Activated T-cell treated with anti-CD3 and anti-CD28 coated beads for 48 hours (primary cell): ENCODE measurements at regions not wholly inside any gene's neighbourhood (a gene's known extent, or its start where the extent isn't known, plus 50 kb on each side); places are given as distances from the start of the nearest gene placed in this dataset.
"Not testable (repeated sequence)": the region's sequence is repeated elsewhere in the genome, so short reads cannot be mapped to it uniquely, and the experiment has no call there.

Experiments used
- DNase-seq: peaks from one replicate; pipeline ENCODE4 v3.0.0-alpha.2; 2020; ENCODE audit warnings: low read depth

GRCh38 chr2:220347626-220348025 lies 720.2 kb downstream of the SLC4A3 start:
- DNase-seq, result no peak

GRCh38 chr2:220348206-220348605 lies 720.8 kb downstream of the SLC4A3 start:
- DNase-seq, result no peak

DNA sequence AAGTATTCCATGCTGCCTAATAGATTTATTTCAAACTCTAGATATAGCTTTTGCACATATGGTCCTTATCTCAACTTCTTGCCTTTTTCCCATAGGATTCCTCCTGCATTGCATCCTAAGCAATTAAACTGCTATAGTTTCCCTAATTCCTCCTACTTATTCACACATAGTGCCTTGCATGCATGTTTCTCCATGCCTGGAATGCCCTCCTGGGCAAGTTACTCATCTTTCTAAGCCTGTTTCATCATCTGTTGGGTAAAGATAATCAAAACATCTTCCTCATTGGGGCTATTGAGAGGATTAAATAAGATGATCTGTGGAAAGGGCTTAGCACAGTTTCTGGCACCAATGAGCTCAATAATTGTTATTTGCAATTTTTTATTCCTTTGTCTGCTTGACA lies 726.5 kb downstream of the SLC4A3 start:
- no peak for DNase-seq

DNA sequence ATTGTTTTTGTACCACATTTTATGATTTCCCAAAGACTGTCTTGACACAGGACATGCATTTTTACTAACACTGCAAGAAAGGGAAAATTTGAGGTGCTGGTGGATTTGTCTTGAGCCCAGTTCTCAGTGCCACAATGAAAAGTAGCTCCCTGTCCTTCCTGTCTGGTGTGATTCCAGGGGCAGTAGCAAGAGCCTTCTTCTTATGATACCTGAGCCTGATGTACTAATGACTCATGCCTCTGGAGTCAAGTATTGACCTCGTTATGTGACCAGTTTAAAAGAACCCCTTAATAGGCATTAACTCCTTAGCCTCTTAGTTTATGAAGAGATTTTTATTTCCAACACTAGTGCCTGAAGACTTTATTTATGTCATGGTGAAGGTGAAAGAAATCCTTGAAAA lies 728.6 kb downstream of the SLC4A3 start:
- no peak for DNase-seq

DNA sequence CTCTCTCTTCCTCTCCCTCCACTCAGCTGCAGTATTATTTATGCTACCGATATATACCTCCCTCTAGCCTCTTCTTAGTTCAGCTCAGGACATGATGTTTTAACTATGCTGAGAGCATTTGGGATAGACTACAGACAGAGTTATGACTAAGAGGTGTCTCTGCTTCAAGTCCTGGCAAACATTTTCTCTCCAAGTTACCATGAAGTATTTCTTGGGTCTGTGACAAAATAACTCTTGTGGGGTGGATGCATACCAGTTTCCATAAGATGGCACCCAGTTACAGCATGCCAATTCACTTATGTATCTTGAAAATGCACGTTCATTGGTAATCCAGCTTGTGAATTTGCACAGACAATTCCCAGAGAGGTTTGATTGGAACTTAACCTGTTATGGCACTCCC lies 737.6 kb downstream of the SLC4A3 start:
- DNase-seq, result no peak

- no peak for DNase-seq
These were observed 739.3 kb downstream of the SLC4A3 start for GRCh38 chr2:220366765-220367164.

GRCh38 chr2:220370764-220371163 lies 743.3 kb downstream of the SLC4A3 start:
- no peak for DNase-seq

GRCh38 chr2:220371211-220371610 lies 743.8 kb downstream of the SLC4A3 start:
- no peak for DNase-seq

DNA sequence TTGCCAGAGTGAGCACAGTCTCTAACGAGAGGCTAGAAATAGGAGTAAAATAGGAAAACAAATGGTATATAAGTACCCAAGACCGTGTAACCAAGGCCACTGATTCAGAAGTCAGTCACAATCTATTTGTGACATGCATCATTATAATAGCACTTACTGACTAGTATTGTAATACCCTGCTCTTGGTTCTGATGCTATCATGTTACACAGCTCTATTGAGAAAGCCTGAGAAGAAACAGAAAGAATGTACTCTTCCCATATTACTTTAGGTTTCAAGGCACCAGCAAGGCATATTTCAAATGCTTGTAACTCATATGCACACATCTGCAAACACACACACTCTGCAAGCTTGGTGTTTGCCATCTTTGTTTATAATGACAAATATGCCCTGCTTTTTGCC lies 746.4 kb downstream of the SLC4A3 start:
- no peak for DNase-seq

- no peak for DNase-seq
These were observed 746.9 kb downstream of the SLC4A3 start for GRCh38 chr2:220374282-220374681.

GRCh38 chr2:220377482-220378155 lies 750.2 kb downstream of the SLC4A3 start:
- DNase-seq, result no peak

DNA sequence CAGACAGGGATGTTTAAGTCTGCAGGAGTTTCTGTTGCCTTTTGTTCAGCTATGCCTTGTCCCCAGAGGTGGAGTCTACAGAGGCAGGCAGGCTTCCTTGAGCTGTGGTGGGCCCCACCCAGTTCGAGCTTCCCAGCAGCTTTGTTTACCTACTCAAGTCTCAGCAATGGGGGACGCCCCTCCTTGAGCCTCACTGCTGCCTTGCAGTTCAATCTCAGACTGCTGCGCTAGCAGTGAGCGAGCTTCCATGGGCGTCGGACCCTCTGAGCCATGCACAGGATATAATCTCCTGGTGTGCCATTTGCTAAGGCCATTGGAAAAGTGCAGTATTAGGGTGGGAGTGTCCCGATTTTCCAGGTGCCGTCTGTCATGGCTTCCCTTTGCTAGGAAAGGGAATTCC lies 760.3 kb downstream of the SLC4A3 start:
- DNase-seq, result not testable (repeated sequence)

GRCh38 chr2:220393711-220394110 lies 766.3 kb downstream of the SLC4A3 start:
- no peak for DNase-seq

DNA sequence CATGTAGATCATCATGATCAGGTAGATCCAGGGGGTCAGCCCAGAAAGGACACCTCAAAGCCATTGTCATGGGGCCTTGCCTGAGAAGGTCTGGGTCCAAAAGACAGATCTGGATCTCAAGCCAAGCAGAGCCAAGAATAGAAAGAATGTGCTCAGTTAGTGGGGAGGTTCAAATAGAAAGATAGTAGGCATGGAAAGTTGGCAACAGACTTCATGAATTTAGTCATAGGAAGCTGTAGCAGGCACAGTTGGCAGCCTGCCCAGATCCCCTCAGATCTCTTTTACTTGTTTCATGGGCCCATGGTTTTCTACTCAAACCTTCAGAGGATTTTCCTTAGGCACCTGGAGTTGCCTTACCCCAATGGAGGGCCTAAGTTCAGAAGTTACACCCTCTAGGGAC lies 767.0 kb downstream of the SLC4A3 start:
- DNase-seq, result no peak

DNA sequence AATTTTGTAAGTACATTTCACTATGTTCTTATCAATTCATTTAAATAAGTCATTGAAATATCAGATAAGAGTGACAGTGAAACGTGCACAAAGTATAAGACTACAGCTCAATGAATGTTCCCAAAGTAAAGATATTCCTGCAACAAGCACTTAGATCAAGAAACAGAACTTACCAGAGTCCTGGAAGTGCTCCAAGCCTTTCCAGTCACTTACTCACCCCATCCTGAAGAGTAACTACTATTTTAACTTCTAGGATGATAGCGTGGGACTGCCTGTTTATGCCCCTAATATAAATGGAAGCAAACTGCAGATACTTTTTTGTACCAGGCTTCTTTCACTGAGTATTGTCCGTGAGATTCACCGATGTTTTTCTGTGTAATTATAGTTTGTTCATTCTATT lies 768.9 kb downstream of the SLC4A3 start:
- DNase-seq, result no peak

- DNase-seq, result no peak
These were observed 782.9 kb downstream of the SLC4A3 start for GRCh38 chr2:220410296-220410695.

DNA sequence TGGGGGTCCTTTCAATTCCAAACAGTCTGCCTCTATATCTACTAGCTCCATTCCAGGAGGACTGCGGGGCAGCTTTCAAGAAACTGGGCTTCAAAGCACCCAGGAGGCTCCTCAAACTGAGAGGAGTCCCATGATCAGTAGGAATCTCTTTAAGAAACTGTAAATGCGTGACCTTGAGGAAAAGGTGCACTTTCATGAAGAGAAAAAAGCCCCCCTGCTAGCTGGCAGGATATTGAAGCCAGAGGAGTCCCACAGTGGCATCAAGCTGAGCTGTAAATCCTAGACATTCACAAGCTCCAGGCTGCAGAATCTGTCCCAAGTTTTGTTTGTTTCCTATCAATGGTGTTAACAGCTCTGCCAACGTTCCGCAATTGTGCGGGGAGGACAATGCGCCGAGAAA lies 790.1 kb downstream of the SLC4A3 start:
- DNase-seq, result no peak

- DNase-seq, result no peak
These were observed 792.2 kb downstream of the SLC4A3 start for GRCh38 chr2:220419647-220420046.

DNA sequence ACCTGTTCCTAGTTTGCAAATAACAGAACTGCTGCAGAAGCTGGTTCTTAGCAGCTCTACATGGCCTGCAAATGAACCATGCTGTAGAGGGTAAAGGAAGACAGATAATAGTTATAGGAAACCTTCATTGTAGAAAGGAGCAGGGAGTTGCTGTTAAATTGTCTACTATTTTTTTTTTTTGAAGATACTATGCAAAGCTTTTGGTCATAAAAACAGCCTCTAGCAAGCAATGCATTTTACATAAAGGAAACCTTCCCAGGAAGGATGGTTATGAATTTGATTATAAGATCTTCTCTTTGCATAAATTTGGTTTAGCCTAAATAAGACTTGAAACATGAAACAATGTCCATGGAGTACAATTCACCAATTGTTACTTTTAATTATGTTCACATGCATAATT lies 793.4 kb downstream of the SLC4A3 start:
- no peak for DNase-seq

- no peak for DNase-seq
These were observed 795.2 kb downstream of the SLC4A3 start for GRCh38 chr2:220422676-220423075.

GRCh38 chr2:220424561-220424960 lies 797.1 kb downstream of the SLC4A3 start:
- no peak for DNase-seq

DNA sequence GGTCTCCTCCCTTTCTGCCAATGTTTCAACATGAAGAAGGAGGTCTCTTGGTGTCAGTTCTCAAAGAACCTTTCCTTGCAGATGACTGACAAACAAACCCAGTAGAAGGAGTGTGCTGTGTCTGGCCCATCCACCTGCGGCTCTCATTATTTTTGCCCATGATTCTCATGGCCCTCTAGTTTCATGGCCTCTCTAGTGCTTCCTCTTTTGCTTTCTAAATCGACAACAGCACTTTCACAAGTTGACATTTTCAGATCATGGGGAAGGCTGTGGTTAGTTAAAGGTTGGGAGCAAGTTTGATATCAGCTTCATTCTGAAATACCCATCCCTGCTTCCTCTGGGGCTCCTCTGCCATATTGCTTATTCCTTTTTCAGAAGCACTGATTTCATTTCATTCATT lies 805.2 kb downstream of the SLC4A3 start:
- DNase-seq, result no peak

GRCh38 chr2:220433131-220433530 lies 805.7 kb downstream of the SLC4A3 start:
- no peak for DNase-seq

DNA sequence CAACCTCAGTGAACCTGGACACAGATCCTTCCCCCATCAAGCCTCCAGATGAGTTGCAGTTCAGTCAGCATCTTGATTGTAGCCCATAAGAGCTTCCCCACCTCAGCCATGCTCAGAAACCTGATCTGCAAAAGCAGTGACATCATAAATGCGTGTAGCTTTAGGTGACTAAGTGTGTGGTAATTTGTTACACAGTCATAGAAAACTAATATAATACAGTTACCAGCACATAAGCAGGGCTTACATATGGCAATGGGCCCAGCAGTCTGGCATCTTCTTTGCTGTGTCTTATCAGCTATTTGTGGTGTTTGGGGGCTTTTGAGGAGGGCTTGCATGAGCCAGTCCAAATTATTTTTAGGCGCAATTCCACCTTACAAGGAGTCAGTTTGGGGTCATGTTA lies 807.0 kb downstream of the SLC4A3 start:
- DNase-seq, result no peak

- no peak for DNase-seq
These were observed 810.5 kb downstream of the SLC4A3 start for GRCh38 chr2:220437938-220438337.
